Stimulated activated CD8-positive, alpha-beta memory T cell treated with anti-CD3 and anti-CD28 coated beads, Interleukin-2, amount 100 ng/mL, for 48 hours (primary cell): ENCODE measurements at regions not wholly inside any gene's neighbourhood (a gene's known extent, or its start where the extent isn't known, plus 50 kb on each side); places are given as distances from the start of the nearest gene placed in this dataset.

Source experiments
- DNase-seq, 2 donors: peaks; one replicate each; pipeline ENCODE4 v3.0.0-alpha.2; 2020; ENCODE audit warnings: low read depth in 2 of 2

DNA sequence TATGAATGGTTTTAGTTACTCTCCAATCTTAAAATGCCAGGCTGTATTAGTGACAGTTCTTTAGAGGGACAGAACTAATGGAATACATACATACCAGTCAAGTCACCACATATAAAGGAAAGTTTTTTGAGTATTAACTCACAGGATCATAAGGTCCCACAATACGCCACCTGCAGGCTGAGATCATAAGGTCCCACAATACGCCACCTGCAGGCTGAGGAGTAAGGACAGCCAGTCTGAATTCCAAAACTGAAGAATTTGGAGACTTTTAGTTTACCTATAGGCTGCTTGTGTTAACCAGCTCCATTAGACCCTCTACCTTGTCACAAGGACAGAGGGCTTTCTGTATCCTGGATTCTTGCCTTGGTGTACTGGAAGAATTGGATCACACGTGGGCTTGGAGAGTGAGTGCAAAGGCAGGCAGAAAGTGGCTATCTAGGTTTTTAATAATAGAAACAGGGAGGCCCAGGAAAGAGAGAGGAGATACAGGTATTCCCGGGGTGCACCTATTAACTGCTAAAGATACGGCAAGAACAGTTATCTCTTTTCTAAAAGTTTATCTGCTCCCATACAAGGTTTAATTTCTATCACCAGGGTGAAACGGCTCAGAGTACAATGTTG, 234.9 kb upstream of the CYRIA start:
- DNase-seq: no peak

DNA sequence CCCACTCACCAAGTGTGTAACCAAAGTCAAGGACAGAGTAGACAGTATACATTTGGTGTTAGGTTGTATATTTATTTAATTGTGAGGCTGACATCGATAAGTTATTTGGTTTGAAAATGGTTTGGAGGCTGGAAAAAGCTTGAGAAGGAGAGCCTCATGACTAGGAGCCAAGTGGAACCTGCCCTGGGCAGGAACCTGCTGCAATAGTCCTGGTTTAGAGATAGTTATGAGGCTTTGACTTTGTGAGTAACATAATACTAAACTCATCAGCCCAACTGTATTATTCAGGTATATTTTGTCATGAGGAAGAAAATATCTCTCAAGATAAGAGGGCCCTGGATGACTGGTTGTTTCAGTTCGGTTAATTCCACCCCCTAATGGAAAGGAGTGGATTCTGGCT, 234.3 kb upstream of the CYRIA start:
- DNase-seq: no peak

DNA sequence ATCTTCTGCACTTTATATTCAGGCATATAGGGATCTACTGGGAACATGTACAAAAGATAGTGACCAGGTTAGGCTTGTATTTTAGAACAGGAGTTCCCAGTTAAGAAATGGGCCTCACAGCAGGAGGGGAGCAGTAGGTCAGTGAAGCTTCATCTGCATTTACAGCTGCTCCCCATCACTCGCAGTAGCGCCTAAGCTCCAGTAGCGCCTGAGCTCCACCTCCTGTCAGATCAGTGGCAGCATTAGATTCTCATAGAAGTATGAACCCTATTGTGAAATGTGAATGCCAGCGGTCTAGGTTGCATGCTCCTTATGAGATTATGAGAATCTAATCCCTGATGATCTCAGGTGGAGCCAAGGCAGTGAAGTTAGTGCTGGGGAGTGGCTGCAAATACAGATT, 224.4 kb upstream of the CYRIA start:
- DNase-seq: no peak

DNA sequence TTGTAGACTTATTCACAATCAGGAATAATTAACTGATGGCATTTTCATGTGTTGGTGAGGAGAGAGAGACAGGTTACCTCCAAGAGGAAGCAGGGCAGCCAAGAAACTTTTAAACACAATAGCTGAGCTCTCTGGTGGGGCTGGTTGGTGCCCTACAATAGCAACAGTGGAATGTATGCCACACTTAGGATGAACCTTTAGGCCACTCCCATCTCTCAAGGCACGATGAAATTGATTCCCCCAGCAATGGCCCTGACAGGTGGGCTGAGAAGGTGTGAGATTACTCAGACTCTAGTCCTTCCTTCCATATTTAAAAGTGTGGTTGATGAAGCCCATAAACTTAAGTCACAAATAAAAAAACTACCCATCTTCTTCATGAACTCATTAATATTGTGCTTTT, 219.4 kb upstream of the CYRIA start:
- no peak for DNase-seq

DNA sequence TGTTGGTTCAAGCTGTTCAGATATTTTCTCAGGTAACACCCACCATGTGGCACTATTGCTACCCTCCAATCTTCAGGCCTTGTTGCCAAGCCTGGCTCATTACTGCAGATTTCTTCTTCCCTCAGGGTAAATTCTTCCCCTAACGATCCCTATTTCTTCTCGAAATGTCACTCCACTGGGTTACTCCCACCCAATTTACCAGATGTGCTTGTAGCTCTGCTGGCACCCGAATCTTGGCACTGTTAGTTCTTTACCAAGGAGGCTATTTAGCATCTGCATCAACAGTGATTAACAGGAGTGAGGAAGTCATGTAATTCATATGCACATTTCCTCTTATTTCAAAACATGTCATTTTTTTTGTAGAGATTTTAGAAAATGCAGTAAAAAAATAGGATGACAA, 217.1 kb upstream of the CYRIA start:
- DNase-seq: no peak

DNA sequence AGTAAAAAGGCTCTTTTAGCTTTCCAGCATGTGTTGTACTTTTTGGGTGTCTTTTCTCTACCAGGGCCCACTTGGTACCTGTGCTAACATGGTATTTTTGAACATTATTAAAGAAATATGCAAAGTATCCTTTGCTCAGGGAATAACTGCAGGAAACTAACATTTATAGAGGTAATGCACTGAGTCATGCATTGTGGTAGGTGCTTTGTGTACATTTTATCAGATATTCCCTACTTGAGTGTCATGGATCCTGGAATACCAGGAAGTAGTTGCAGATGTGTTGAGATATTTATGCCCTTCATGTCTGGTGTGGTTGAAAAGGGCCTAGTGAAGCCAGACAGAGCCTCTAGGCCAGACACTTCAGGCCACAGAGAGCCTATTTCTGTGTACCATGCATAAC, 215.5 kb upstream of the CYRIA start:
- DNase-seq: no peak

DNA sequence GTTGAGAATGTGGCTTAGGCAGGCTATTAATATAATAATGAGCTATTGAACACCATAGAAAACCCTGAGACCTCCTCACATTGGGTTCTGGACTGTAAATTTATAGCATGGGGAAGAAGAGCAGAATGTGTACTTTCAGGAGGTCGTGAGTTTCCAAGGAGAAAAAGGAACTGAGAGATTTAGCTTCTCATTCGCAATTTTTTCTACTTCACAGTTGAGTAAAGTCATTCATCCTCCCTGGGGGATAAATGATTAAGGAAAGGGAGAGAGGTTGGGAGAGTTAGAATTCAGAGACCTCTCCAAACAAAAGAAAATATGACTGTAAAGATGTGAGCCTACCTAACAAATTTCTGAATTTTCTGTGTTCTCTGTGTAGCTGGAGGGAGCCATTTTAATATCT, 205.8 kb upstream of the CYRIA start:
- no peak for DNase-seq

DNA sequence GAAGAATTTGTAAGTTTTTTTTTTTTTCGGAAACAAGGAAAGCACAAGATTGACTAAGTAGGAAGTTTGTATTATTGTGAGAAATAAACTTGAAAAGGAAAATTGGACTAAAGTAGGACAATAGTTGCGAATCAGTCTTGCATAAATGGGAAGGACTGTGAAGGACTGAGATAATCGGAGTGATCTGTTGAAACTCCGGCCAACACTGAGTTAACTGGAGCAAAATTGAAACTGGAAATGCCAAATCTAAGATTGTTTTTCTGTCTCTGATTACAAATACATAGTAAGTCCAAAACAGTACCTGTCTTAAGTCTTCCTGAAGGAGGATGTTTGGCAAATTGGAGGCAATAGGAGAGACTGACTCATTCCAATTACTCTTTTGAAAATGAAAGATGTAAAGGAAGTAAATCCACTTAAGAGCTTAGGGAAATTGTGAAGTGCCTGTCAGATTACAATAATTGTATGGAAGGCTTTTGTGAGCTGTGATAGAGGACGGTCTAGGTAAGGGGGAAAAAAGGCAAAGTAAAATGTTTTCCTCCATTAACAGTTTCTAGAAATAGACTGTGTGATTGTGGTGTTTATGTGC, 204.9 kb upstream of the CYRIA start:
- DNase-seq: no peak

DNA sequence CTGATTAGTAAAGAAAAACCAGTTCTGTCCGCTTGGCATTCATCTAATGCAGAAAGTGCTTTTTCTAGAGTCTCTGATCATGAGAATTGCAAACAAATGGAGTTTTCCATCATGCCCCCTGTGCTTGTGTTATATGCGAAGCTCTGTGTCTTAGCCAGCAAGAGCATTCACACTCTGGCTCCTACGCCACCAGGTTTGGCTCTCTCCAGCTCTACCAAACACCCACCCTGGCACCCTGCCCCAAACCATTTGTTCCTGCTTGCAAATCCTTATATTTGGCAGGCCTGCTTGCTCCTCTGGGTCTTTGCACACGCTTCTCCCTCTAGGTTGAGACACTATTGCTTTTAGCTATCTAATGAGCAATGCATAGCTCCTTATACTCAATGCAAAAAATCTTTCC, 204.1 kb upstream of the CYRIA start:
- DNase-seq: no peak

DNA sequence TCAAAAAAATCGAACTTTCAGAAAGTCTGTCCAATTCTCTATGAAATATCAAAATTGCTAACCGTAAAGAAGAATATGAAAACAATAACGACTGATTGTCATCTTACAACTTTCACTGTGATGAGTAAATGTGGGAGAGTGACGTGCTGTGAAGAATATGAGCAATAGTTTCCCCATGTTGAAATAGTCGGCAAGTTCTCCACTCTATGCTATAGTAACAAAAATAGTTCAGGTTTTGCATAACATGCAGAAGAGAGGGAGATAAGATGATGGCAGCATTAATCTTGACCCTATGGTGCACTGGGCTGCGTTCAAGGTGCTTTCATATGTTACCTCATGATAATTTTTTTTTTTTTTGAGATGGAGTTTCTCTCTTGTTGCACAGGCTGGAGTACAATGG, 196.8 kb upstream of the CYRIA start:
- no peak for DNase-seq

DNA sequence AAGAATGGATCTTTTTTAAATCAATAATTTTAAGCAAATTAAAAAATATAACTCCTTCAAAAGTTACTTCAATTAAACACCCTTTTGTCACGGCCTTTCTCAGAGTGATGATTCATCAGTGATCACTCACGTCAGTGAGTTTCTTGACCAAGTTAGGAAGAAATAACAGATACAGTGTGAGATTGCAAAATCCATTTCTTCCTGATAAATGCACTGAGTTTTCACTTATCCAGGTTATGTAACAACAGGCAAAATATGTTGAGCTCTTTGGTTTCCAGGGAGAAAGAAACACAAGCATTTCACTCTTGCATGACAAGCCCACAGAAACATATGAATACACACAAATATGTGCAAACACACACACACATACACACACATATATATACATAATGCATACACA, 195.9 kb upstream of the CYRIA start:
- no peak for DNase-seq

DNA sequence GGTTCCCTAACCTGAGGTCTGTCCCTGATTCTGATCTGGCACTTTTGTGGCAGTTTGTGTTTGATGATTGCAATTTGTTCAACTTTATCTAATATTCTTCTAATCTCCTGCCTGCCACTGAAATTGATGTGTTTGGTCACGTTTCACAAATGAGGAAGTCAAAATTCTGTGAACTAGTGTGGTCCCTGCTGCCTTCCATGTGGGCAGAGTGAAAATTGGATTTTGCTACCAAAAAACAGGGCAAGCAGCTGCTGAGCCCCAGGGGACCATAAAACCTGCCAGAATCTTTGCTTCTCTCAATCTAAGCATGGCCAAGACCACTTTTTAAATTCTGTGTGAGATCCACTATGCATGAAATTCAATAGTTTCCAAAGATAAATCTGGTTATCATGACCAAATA, 195.5 kb upstream of the CYRIA start:
- no peak for DNase-seq

DNA sequence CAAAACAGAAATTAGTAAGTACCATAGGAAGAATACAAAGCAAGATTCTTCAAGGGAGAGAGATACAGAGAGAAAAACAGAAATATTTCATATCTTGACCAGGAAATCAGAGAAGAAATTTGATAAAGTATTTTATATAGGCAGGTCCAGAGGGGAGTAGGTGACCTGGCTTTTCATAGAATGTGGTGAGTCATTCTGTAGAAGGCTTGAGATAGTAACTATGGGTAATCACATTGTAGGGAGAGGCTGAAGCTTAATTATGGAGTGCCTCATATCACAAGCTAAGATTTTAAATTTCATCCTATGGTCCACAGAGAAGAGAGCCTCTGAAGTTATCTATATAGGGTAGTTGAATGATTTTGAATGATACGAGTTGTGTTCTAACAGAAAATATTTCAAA, 195.0 kb upstream of the CYRIA start:
- no peak for DNase-seq

DNA sequence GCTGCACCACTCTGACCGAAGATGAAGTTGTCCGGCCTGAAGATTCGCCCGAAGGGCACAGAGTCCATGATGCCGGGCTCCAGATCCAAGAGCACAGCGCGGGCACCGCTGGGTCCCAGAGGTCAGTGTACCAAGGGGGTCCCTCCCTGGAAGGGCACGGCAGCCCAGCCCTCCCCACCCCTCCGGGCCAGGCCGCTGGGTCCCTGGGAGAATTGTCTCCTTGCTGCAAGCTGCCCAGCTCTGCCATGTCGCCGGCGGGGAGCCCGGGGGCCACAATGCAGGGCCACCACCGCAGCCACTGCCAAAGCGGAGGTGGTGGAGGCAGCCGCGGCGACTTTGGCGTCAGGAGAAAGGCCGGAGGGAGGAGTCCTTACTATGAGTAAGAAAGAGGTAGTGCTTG, 189.5 kb upstream of the CYRIA start:
- DNase-seq: no peak

DNA sequence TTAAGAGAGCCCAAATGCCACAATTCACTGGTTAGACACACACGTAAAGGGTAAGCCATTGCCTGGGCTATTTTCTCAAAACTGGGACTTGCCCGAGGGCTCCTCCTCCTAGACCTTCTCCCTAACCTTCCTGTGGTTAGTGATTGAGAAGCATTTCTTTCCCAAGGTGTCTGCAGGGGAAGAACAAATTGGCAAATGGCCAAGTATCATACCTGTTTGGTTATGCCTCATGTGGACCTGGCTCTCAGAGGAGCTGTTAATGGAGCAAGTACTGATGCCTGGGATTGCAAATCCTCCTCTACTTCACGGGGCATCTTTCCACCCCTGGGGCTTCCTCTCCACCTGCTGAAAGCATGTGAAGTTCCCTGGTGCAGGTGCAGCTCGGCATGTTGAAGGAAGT, 187.5 kb upstream of the CYRIA start:
- DNase-seq: no peak

DNA sequence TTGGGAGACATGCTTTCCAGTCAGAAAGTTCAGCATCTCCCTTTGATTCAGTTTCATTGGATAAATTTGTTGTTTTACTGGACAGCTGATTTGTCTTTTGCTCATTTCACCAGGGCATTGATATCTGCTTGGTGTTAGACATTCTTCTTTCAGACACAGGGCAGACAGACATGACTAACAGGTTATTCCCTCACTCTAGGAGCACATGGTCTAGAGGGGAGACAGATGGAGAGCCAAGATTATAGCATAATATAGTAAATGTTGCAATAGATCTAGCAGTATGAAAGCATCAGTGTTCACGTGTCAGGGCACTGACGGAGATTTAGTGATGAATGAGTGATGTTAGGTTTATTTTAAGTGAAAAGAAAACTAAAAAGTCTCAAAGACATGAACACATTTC, 187.0 kb upstream of the CYRIA start:
- DNase-seq: no peak

DNA sequence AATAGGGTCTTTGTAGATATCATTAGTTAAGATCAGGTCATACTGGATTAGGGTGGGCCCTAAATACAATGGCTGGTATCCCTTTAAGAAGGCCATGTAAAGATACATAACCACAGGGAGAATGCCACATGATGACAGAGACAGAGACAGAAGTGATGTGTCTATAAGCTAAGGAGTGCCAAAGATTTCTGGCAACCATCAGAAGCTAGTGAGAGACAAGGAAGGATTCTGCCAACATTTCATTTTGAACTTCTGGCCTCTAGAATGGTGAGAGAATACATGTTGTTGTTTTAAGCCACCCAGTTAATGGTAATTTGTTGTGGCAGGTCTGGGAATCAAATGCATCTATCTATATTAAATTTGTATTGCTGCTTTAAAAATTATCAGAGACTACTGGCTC, 185.5 kb upstream of the CYRIA start:
- DNase-seq: no peak

DNA sequence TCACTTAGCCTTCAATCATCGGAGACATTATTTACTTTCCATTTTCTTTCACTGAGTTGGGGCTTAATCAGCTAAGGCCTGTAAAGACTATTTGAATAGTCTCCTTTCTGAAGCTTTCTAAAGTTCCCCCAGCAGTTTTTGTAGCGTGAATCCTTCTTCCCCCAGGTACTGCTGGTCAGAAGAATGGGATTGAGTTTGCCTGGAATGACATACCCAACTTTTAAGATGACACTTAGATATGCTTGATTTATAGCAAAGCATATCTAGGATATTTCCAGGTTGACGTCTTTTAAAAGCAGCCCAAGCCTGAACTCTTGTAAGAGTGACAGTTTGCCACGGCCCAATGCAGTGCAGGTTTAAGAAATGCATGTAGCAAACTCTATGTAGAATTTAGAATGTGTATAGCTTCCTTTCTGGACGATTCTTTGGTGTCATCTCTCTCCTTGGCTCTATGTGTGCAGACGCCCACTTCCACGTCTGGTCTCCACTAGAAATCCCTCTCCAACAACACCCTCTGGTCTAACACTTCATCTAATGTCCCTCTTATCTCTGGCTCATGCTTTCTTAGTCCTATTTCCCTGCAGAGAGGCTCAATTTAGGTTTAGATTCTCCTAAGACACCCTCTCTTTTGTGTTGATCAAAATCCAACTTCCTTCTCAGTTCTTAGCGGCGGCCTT, 175.0 kb upstream of the CYRIA start:
- DNase-seq: no peak

DNA sequence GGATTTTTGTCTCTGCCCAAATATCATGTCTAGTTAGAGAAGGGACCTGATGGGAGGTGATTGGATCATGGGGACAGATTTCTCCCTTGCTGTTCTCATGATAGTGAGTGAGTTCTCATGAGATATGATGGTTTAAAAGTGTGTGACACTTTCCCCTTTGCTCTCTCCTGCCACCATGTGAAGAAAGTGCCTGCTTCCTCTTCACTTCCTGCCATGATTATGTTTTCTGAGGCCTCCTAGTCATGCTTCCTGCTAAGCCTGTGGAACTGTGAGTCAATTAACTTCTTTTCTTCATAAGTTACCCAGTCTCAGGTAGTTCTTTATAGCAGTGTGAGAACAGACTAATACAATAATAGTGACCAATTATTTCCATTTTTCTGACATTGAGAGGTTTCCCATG, 167.3 kb upstream of the CYRIA start:
- no peak for DNase-seq

DNA sequence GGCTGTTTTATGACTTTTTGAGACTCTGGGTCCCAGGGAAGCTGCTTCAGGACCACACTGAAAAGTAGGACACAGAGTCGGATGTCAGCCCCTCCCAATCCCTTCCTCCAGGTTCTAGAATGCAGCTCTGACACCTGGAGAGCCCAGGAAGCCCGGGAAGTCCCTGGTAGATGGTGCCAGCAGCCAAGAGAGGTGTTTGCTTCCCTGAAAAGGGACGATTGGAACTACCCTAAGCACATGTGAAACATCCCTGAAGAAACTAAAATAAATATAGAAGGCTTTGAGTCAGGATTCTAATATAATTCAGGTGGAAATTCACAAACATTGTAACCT, 163.2 kb upstream of the CYRIA start:
- no peak for DNase-seq

DNA sequence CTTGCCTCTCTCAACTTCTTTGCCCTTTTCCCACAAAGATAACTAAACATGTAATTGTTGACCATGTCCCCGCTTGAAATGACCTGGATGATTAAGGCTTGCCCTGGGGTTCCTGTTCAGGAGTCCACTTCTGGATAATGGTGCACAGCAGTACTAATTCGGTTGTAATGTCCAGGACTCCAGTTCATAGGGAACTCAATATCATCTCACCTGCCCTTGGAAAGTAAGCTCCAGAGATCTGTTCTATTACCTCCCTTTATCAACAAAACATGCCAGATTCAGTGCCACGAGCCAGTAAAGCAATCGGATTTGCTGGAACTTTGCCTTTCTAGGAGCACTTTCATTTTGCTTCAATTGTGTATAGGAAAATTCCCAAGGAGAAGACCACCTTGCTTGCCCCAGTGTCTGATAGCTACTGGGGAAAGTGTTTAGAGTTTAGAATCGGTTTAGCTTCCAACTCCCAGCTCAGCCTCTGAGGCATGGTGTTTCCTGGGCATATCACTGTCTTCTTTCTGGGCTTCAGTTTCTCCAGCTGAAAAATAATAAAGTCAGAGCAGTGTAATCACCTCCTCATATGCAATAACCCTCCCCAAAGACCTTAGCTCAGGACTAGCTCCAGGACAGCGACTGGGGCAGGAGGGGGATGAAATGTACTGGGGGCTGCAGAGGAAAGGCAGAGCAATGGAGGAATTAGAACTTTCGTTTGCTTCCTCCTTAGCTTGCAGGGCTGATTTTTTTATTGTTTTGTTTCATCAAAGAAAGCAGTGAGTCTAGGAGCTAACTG, 162.6 kb upstream of the CYRIA start:
- no peak for DNase-seq

DNA sequence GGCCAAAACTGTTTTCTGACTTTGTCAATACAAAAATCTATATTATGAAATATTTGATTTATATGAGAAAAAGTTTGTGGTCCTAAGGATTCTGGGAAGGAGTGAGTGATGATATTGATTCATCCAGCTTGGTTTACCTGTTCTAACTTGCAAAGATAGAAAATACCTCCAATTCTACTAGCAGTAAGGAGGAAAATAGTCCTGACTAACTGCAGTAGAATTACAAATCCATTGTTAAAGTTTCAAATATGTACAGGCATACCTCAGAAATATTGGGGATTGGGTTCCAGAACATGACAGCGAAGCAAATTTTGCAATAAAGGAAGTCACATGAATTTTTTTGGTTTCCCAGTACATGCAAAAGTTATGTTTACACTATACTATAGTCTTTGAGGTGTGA, 158.8 kb upstream of the CYRIA start:
- DNase-seq: no peak

DNA sequence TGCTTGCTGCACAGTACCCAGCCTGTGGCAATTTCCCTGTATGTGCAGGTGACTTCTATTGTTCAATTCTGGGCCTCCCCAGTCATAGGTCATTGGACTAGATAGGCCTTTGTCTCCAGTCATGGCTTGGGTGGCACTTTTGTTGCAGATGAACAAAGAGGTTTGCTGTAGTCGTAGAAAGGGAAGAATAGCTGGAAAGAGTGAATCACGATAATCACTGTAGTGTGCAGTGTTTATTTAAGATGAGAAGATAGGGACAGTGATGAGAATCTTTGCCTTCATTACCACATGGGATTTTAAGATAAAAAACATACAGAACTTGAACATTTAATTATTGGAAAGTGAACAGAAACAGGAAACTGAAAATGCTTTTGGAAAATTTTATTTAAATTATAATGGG, 156.1 kb upstream of the CYRIA start:
- no peak for DNase-seq
